ENCODE measurements at regions not wholly inside any gene's neighbourhood (a gene's known extent, or its start where the extent isn't known, plus 50 kb on each side); places are given as distances from the start of the nearest gene placed in this dataset.

GRCh38 chr6:88381289-88381642, 215.1 kb upstream of the CNR1 start:
- TF ChIP-seq CTCF (IDR thresholded peaks at IDR 0.05), result no peak
- TF ChIP-seq POLR2A (IDR thresholded peaks at IDR 0.05), result no peak
- no peak for TF ChIP-seq EP300 (IDR thresholded peaks at IDR 0.05)

Data from tibial nerve (tissue), 4 donors.